ENCODE measurements at regions not wholly inside any gene's neighbourhood (a gene's known extent, or its start where the extent isn't known, plus 50 kb on each side); places are given as distances from the start of the nearest gene placed in this dataset.

DNA sequence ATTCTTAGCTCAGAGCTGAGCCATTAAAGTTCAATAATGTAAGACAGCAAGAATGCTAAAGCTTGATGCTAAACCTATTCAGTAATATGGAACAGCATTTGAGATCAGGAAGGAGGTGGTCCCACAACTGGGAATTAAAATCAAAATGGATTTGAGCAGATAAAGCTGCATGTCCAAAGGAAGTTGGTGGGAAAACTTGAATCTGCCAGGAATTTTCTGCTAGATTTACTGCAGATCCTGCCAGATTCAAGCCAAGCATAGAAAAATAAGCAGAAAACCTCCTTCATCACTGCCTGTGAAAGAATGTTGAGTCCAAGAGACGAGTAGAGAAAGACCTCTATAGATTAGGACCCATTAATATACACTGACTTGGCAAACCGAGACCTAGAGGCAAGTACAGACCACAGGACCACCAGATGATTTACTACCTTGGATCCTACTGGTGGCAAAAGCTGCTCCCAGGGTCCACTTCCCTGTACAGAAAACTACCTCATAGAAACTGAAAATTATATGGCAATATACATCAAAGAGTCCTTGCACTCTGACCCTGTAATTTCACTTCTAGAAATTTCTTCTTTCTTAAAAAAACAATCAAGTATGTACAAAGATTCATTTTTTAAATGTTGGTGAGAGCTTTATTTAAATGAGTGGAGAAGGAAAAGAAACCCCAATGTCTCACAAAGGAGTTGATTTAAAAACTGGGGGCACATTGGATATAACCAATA lies 263.2 kb downstream of the DAD1 start:
- intact Hi-C loops (cut with DNase I): no loop called here
- Histone ChIP-seq H3K36me3 (no peaks in the 10 kb centered on the region), H3K4me1 (no peaks in the 10 kb centered on the region), H3K27ac (no peak overlapping the region), H3K9me3 (no peaks in the 10 kb centered on the region), H3K4me3 (no peak overlapping the region), H3K27me3 (no peaks in the 10 kb centered on the region)
- DNase-seq (ENCODE audit: extremely low spot score in 2 of 2): no peak
- TF ChIP-seq POLR2AphosphoS5 (IDR thresholded peaks at IDR 0.05; ENCODE audit: insufficient read depth in 1 of 2, low read depth in 1 of 2) (no peak), POLR2A (IDR thresholded peaks at IDR 0.05) (no peak)
- TF ChIP-seq, protein P1, sequence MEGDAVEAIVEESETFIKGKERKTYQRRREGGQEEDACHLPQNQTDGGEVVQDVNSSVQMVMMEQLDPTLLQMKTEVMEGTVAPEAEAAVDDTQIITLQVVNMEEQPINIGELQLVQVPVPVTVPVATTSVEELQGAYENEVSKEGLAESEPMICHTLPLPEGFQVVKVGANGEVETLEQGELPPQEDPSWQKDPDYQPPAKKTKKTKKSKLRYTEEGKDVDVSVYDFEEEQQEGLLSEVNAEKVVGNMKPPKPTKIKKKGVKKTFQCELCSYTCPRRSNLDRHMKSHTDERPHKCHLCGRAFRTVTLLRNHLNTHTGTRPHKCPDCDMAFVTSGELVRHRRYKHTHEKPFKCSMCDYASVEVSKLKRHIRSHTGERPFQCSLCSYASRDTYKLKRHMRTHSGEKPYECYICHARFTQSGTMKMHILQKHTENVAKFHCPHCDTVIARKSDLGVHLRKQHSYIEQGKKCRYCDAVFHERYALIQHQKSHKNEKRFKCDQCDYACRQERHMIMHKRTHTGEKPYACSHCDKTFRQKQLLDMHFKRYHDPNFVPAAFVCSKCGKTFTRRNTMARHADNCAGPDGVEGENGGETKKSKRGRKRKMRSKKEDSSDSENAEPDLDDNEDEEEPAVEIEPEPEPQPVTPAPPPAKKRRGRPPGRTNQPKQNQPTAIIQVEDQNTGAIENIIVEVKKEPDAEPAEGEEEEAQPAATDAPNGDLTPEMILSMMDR (IDR thresholded peaks at IDR 0.05): no peak

DNA sequence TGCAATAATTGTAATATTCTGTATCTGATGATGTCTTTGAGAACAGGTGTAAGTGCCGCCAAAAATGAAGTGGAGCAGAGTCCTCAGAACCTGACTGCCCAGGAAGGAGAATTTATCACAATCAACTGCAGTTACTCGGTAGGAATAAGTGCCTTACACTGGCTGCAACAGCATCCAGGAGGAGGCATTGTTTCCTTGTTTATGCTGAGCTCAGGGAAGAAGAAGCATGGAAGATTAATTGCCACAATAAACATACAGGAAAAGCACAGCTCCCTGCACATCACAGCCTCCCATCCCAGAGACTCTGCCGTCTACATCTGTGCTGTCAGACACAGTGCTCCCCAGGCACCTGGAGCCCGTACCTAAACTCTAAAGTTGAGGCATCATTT lies 268.7 kb downstream of the DAD1 start:
- intact Hi-C loops (cut with DNase I): no loop called here
- Histone ChIP-seq H3K4me1 (no peaks in the 10 kb centered on the region), H3K27ac (no peak overlapping the region), H3K9me3 (no peaks in the 10 kb centered on the region), H3K27me3 (no peaks in the 10 kb centered on the region), H3K4me3 (no peak overlapping the region), H3K36me3 (no peaks in the 10 kb centered on the region)
- no peak for DNase-seq (ENCODE audit: extremely low spot score in 2 of 2)
- TF ChIP-seq POLR2AphosphoS5 (IDR thresholded peaks at IDR 0.05; ENCODE audit: insufficient read depth in 1 of 2, low read depth in 1 of 2) (no peak), POLR2A (IDR thresholded peaks at IDR 0.05) (no peak)
- TF ChIP-seq, protein P1 (IDR thresholded peaks at IDR 0.05): no peak

DNA sequence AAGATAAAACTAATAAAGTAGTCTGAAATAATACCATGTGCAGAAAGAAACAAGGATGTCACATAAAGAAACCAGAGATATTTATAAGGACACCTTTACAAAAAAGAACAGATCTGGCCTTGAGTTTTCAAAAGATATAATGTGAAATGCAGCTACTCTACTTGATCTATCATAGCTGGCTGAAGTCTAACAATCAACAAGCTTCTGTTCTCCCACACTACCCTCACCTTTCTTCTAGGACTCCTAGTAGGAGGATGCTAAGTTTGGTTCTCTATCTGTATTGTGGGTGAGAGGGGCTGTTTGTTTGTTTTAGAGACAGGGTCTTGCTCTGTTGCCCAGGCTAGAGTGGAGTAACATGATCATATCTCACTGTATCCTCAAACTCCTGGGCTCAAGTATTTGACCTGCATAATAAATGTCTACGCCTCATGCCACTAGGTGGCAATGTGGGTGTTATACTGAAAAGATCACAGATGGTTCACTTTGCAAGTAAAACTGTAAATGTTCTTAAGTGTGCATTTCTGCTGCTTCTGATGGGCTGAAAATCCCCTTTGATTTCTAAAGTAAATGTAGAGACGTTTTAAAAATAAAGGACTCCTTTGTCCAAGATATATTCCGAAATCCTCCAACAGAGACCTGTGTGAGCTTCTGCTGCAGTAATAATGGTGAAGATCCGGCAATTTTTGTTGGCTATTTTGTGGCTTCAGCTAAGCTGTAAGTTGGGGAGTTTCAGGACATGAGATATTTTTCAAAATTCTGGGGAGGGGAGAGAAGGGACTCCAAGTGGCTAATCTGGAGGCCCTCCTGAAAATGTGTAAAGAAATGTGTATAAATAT lies 269.3 kb downstream of the DAD1 start:
- intact Hi-C loops (cut with DNase I): no loop called here
- Histone ChIP-seq H3K4me3 (no peak overlapping the region), H3K4me1 (no peaks in the 10 kb centered on the region), H3K9me3 (no peaks in the 10 kb centered on the region), H3K27ac (no peak overlapping the region), H3K36me3 (no peaks in the 10 kb centered on the region), H3K27me3 (no peaks in the 10 kb centered on the region)
- TF ChIP-seq POLR2AphosphoS5 (IDR thresholded peaks at IDR 0.05; ENCODE audit: insufficient read depth in 1 of 2, low read depth in 1 of 2): peak in 1 of 2 donors; percentile 34
- TF ChIP-seq POLR2A (IDR thresholded peaks at IDR 0.05): no peak
- TF ChIP-seq, protein P1 (IDR thresholded peaks at IDR 0.05): peak; percentile 47 to 53 (median 50)
- DNase-seq (ENCODE audit: extremely low spot score in 2 of 2): no peak

DNA sequence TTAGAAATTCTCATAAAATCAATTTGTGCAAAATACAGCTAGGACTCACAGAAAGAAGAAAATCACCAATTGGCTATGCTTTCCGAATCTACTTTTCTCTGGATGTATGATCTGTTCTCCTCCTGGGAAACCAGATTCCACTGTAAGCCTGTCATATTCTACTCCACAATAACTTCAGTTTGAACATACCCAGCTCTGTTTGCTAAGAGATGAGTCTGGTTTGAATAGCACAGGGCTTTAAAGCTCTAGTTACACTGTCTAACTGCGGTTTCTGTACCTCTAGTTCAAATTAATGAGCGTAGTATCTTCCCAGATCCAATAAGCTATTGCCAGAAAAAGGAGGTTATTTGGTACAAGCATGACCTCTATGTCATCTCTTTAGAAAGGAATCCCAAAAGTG lies 270.1 kb downstream of the DAD1 start:
- intact Hi-C loops (cut with DNase I): no loop called here
- H3K36me3 ChIP-seq: no peaks in the 10 kb centered on the region
- TF ChIP-seq POLR2AphosphoS5 (IDR thresholded peaks at IDR 0.05; ENCODE audit: insufficient read depth in 1 of 2, low read depth in 1 of 2): no peak
- no peak for TF ChIP-seq POLR2A (IDR thresholded peaks at IDR 0.05)
- TF ChIP-seq, protein P1 (IDR thresholded peaks at IDR 0.05): no peak

DNA sequence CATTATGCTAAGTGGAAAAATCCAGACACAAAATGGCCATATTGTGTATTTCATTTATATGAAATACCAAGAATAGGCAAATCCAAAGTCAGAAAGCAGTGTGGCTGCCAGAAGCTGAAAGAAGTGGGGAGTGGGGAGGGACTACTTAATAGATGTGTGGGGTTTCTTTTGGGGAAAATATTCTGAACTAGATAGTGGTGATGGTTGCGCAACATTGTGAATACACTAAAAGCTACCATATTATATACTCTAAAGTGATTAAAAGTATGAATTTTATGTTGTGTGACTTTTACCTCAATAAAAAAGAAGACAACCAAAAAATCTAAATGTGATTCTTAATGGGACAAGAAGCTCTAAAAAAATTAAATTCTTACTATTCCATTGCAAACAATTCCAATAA lies 272.6 kb downstream of the DAD1 start:
- no peaks in the 10 kb centered on the region for H3K4me1 ChIP-seq
- H3K36me3 ChIP-seq: no peaks in the 10 kb centered on the region
- no peak for DNase-seq (ENCODE audit: extremely low spot score in 2 of 2)
- no peak overlapping the region for H3K4me3 ChIP-seq
- no peaks in the 10 kb centered on the region for H3K27me3 ChIP-seq
- TF ChIP-seq POLR2AphosphoS5 (IDR thresholded peaks at IDR 0.05; ENCODE audit: insufficient read depth in 1 of 2, low read depth in 1 of 2): no peak
- TF ChIP-seq, protein P1 (IDR thresholded peaks at IDR 0.05): no peak
- TF ChIP-seq POLR2A (IDR thresholded peaks at IDR 0.05): no peak
- intact Hi-C loops (cut with DNase I): no loop called here
- no peak overlapping the region for H3K27ac ChIP-seq
- H3K9me3 ChIP-seq: no peaks in the 10 kb centered on the region

More for the DNA sequence above, 270.1 kb downstream of the DAD1 start:
- no peak overlapping the region for H3K27ac ChIP-seq
- DNase-seq (ENCODE audit: extremely low spot score in 2 of 2): no peak
- H3K4me3 ChIP-seq: no peak overlapping the region
- no peaks in the 10 kb centered on the region for H3K4me1 ChIP-seq
- no peaks in the 10 kb centered on the region for H3K27me3 ChIP-seq
- no peaks in the 10 kb centered on the region for H3K9me3 ChIP-seq

All from vagina (tissue), 2 donors.